ENCODE measurements at regions not wholly inside any gene's neighbourhood (a gene's known extent, or its start where the extent isn't known, plus 50 kb on each side); places are given as distances from the start of the nearest gene placed in this dataset.

GRCh38 chr18:10009321-10010144, 95.7 kb downstream of the VAPA start:
- no peak for DNase-seq

- DNase-seq: no peak
Measured at GRCh38 chr18:10010611-10011015, 96.8 kb downstream of the VAPA start.

GRCh38 chr18:10011061-10011460, 97.2 kb downstream of the VAPA start:
- no peak for DNase-seq

- no peak for DNase-seq
Measured at GRCh38 chr18:10011751-10012150, 97.9 kb downstream of the VAPA start.

- no peak for DNase-seq
Measured at GRCh38 chr18:10012526-10012925, 98.7 kb downstream of the VAPA start.

GRCh38 chr18:10013621-10014543, 100.1 kb downstream of the VAPA start:
- DNase-seq: no peak

- no peak for DNase-seq
Measured at GRCh38 chr18:10015288-10015701, 101.5 kb downstream of the VAPA start.

GRCh38 chr18:10015941-10016819, 102.4 kb downstream of the VAPA start:
- no peak for DNase-seq

GRCh38 chr18:10017043-10017442, 103.2 kb downstream of the VAPA start:
- no peak for DNase-seq

- no peak for DNase-seq
Measured at GRCh38 chr18:10018289-10018688, 104.5 kb downstream of the VAPA start.

- peak; percentile 82 for DNase-seq
Measured at GRCh38 chr18:10020171-10020570, 106.4 kb downstream of the VAPA start.

- no peak for DNase-seq
Measured at GRCh38 chr18:10022365-10022764, 108.5 kb downstream of the VAPA start.

GRCh38 chr18:10023853-10024570, 110.2 kb downstream of the VAPA start:
- peak; percentile 96 for DNase-seq

GRCh38 chr18:10025711-10026670, 112.2 kb downstream of the VAPA start:
- no peak for DNase-seq

GRCh38 chr18:10027031-10027430, 113.2 kb downstream of the VAPA start:
- DNase-seq: no peak

- DNase-seq: no peak
Measured at GRCh38 chr18:10027461-10027860, 113.6 kb downstream of the VAPA start.

- no peak for DNase-seq
Measured at GRCh38 chr18:10029711-10030110, 115.9 kb downstream of the VAPA start.

- DNase-seq: no peak
Measured at GRCh38 chr18:10030816-10031541, 117.2 kb downstream of the VAPA start.

- no peak for DNase-seq
Measured at GRCh38 chr18:10032331-10033015, 118.7 kb downstream of the VAPA start.

GRCh38 chr18:10033016-10033399, 119.2 kb downstream of the VAPA start:
- DNase-seq: no peak
